B cell (primary cell): ENCODE measurements at regions not wholly inside any gene's neighbourhood (a gene's known extent, or its start where the extent isn't known, plus 50 kb on each side); places are given as distances from the start of the nearest gene placed in this dataset.

Experiments
- ATAC-seq: fragments of 200-7000 bp; cut with Tn5 transposase; one replicate; pipeline ENCODE4 v1.10.0; 2021; ENCODE audit warnings: low read depth, mild to moderate bottlenecking, moderate number of reproducible peaks, moderate library complexity
- CTCF ChIA-PET: fragments of 350-600 bp; sonication (Branson Sonifier 250); formaldehyde crosslinking; loops from one replicate; lab custom pipeline; 2021; ENCODE audit warnings: antibody characterized with exemption, inconsistent platforms; lab: Charles Lee
- POLR2A ChIA-PET: fragments of 350-600 bp; sonication (Branson Sonifier 250); formaldehyde crosslinking; loops from one replicate; lab custom pipeline; 2021; ENCODE audit warnings: antibody characterized with exemption; lab: Charles Lee
- DNase-seq: peaks from one replicate; pipeline ENCODE4 v3.0.0; 2013
- H2AFZ ChIP-seq: 2 replicates; pipeline ENCODE4 v1.6.1; 2012; ENCODE audit warnings: mild to moderate bottlenecking, low read depth, low read length; ENCODE audit not compliant: insufficient read depth, poor library complexity, severe bottlenecking
- H3K27ac ChIP-seq, 2 donors: 1 replicate in 1 of 2; 2 replicates in 1 of 2; pipeline ENCODE4 v1.5.1; 2012 to 2013; ENCODE audit warnings: low read length in 2 of 2, mild to moderate bottlenecking in 2 of 2, moderate library complexity in 1 of 2
- H3K27me3 ChIP-seq, 4 experiments: fragments of 200-600 bp in 1 of 4; sonication (generic) in 1 of 4; replicated peaks in 1 of 4; 1 replicate in 2 of 4; 2 replicates in 2 of 4; pipeline versions ENCODE4 v1.6.1 to v1.7.0; 2013 to 2016; ENCODE audit warnings: low read length in 3 of 4, mild to moderate bottlenecking in 2 of 4, mixed read lengths in 1 of 4, moderate library complexity in 1 of 4; ENCODE audit not compliant: insufficient read depth in 4 of 4, control insufficient read depth in 3 of 4; ENCODE audit errors: control extremely low read depth in 1 of 4
- H3K36me3 ChIP-seq, 2 experiments: replicated peaks in 1 of 2; 1 replicate in 1 of 2; 2 replicates in 1 of 2; pipeline versions ENCODE4 v1.6.1 to v1.7.1; 2013; ENCODE audit warnings: low read length in 1 of 2; ENCODE audit not compliant: insufficient read depth in 2 of 2, control insufficient read depth in 1 of 2; ENCODE audit errors: control extremely low read depth in 1 of 2, extremely low read depth in 1 of 2
- H3K4me1 ChIP-seq, 2 donors: fragments of 200-600 bp in 1 of 2; sonication (generic) in 1 of 2; 1 replicate in 1 of 2; 2 replicates in 1 of 2; pipeline versions ENCODE4 v1.5.1 to v1.6.1; 2013 to 2017; ENCODE audit warnings: low read length in 2 of 2; ENCODE audit not compliant: control insufficient read depth in 2 of 2, insufficient read depth in 2 of 2
- H3K4me2 ChIP-seq: replicated peaks from 2 replicates; pipeline ENCODE3; 2012; ENCODE audit warnings: mild to moderate bottlenecking, low read depth, low read length; ENCODE audit not compliant: poor library complexity, severe bottlenecking
- H3K4me3 ChIP-seq, 5 experiments: fragments of 200-600 bp in 1 of 5; sonication (generic) in 1 of 5; 1 replicate in 3 of 5; 2 replicates in 2 of 5; pipeline versions ENCODE4 v1.5.1 to v1.7.0; 2011 to 2016; ENCODE audit warnings: low read length in 4 of 5, mild to moderate bottlenecking in 4 of 5, low read depth in 2 of 5, control low read depth in 1 of 5, moderate library complexity in 1 of 5; ENCODE audit not compliant: insufficient read depth in 1 of 5; ENCODE audit errors: control extremely low read depth in 1 of 5, extremely low read depth in 1 of 5
- H3K79me2 ChIP-seq: fragments of 200-600 bp; sonication (generic); one replicate; pipeline ENCODE4 v1.6.0; 2016; ENCODE audit warnings: low read length; ENCODE audit not compliant: control insufficient read depth, insufficient read depth
- H3K9ac ChIP-seq: fragments of 200-600 bp; sonication (generic); 2 replicates; pipeline ENCODE4 v1.6.1; 2017; ENCODE audit warnings: mild to moderate bottlenecking, low read length, moderate library complexity
- H3K9me3 ChIP-seq, 3 donors: one replicate each; pipeline versions ENCODE4 v1.6.1 to v1.7.1; 2013; ENCODE audit warnings: low read length in 2 of 3; ENCODE audit not compliant: control insufficient read depth in 2 of 3, insufficient read depth in 1 of 3; ENCODE audit errors: control extremely low read depth in 1 of 3
- H4K20me1 ChIP-seq: 2 replicates; pipeline ENCODE4 v1.6.0; 2012; ENCODE audit warnings: mild to moderate bottlenecking, low read length; ENCODE audit not compliant: insufficient read depth, control insufficient read depth, poor library complexity, severe bottlenecking
- H3K27ac Mint-ChIP-seq: one replicate; pipeline ENCODE4 v1.8.0; 2021; ENCODE audit warnings: mixed read lengths
- H3K27me3 Mint-ChIP-seq: one replicate; pipeline ENCODE4 v1.8.0; 2021; ENCODE audit warnings: mixed read lengths
- H3K4me1 Mint-ChIP-seq: one replicate; pipeline ENCODE4 v1.8.0; 2021; ENCODE audit warnings: mixed read lengths
- H3K4me3 Mint-ChIP-seq: one replicate; pipeline ENCODE4 v1.8.0; 2021; ENCODE audit warnings: mixed read lengths
- H3K9me3 Mint-ChIP-seq: one replicate; pipeline ENCODE4 v1.8.0; 2022; ENCODE audit warnings: mixed read lengths; ENCODE audit not compliant: insufficient read depth
- CTCF ChIP-seq: fragments of 200-600 bp; IDR thresholded peaks from one replicate; pipeline ENCODE4 v1.8.0; 2022; ENCODE audit warnings: antibody characterized with exemption, mild to moderate bottlenecking
- EZH2 ChIP-seq: IDR thresholded peaks from 2 replicates; pipeline ENCODE4 v1.6.1; 2012; ENCODE audit warnings: borderline replicate concordance, low read depth, mild to moderate bottlenecking, moderate library complexity, low read length; ENCODE audit not compliant: insufficient read depth, poor library complexity, severe bottlenecking
- WGBS: methylation state at CpG from one replicate; pipeline ENCODE4 v1.1.5; 2013; ENCODE audit warnings: missing lambda C conversion rate; ENCODE audit not compliant: insufficient coverage; 5-methylcytosine and 5-hydroxymethylcytosine counted together
- intact Hi-C: fragments of 100-400 bp; cut with micrococcal nuclease; formaldehyde crosslinking; loops from one replicate; pipeline ENCODE4 v1.10.0; 2022

- H3K4me2 ChIP-seq, result no peak overlapping the region
- no peaks in the 10 kb centered on the region for H3K9me3 Mint-ChIP-seq
- H3K27ac Mint-ChIP-seq, result no peak overlapping the region
- H3K27me3 Mint-ChIP-seq, result no peaks in the 10 kb centered on the region
- ChIA-PET CTCF (no interaction called here), POLR2A (no interaction called here)
- H3K36me3 ChIP-seq, result no peaks in the 10 kb centered on the region
- H4K20me1 ChIP-seq, result no peaks in the 10 kb centered on the region
- H3K27ac ChIP-seq, result no peak overlapping the region
- no peak for ATAC-seq
- H3K4me3 ChIP-seq, result no peak overlapping the region
- no peak overlapping the region for H3K9ac ChIP-seq
- H3K4me1 Mint-ChIP-seq, result no peaks in the 10 kb centered on the region
- intact Hi-C loops, result no loop called here
- H3K27me3 ChIP-seq, result no peaks in the 10 kb centered on the region
- no CpG with 5 or more reads among the region's 3 CpGs for WGBS
- H3K79me2 ChIP-seq, result no peaks in the 10 kb centered on the region
- DNase-seq, result no peak
- no peaks in the 10 kb centered on the region for H3K4me1 ChIP-seq
- no peak overlapping the region for H2AFZ ChIP-seq
- no peak for TF ChIP-seq EZH2
- TF ChIP-seq CTCF, result no peak
- no peaks in the 10 kb centered on the region for H3K9me3 ChIP-seq
- no peak overlapping the region for H3K4me3 Mint-ChIP-seq
These were observed 73.1 kb downstream of the ATXN7L3B start for GRCh38 chr12:74610711-74611110.

GRCh38 chr12:74614426-74614825, 76.8 kb downstream of the ATXN7L3B start:
- H3K27ac Mint-ChIP-seq, result no peak overlapping the region
- H3K4me3 Mint-ChIP-seq, result no peak overlapping the region
- Histone ChIP-seq H3K27ac (no peak overlapping the region), H4K20me1 (no peaks in the 10 kb centered on the region), H3K36me3 (no peaks in the 10 kb centered on the region), H3K79me2 (no peaks in the 10 kb centered on the region), H3K4me2 (no peak overlapping the region), H3K9me3 (no peaks in the 10 kb centered on the region), H3K4me3 (no peak overlapping the region), H3K27me3 (no peaks in the 10 kb centered on the region), H3K9ac (no peak overlapping the region), H2AFZ (no peak overlapping the region), H3K4me1 (no peaks in the 10 kb centered on the region)
- no peaks in the 10 kb centered on the region for H3K4me1 Mint-ChIP-seq
- DNase-seq (no peak), ATAC-seq (no peak)
- H3K9me3 Mint-ChIP-seq, result no peaks in the 10 kb centered on the region
- ChIA-PET CTCF (no interaction called here), POLR2A (no interaction called here)
- TF ChIP-seq EZH2 (no peak), CTCF (no peak)
- intact Hi-C loops, result no loop called here
- H3K27me3 Mint-ChIP-seq, result no peaks in the 10 kb centered on the region
